OCI-LY3 (cell line): ENCODE measurements at regions not wholly inside any gene's neighbourhood (a gene's known extent, or its start where the extent isn't known, plus 50 kb on each side); places are given as distances from the start of the nearest gene placed in this dataset.
A peak's percentile ranks its signal among the peaks of the same experiment; 100 is the strongest.

Experiments used
- H2AFZ ChIP-seq: fragments of 200-600, 300-600 bp; shearing (Covaris generic); 2 replicates; pipeline ENCODE4 v1.6.0; 2014; ENCODE audit warnings: antibody characterized with exemption, low read depth, low read length
- H3K27ac ChIP-seq: fragments of 200-600, 300-600 bp; sonication (generic); 2 replicates; pipeline ENCODE4 v1.5.1; 2014; ENCODE audit warnings: mild to moderate bottlenecking, low read length, moderate library complexity, mixed read lengths
- H3K27me3 ChIP-seq: fragments of 200-600, 300-600 bp; sonication (generic); 2 replicates; pipeline ENCODE4 v1.6.1; 2014; ENCODE audit warnings: low read depth, low read length, mixed read lengths
- H3K36me3 ChIP-seq: fragments of 200-600, 300-600 bp; sonication (generic); replicated peaks from 2 replicates; pipeline ENCODE3; 2014; ENCODE audit warnings: low read depth, low read length, mixed read lengths
- H3K4me1 ChIP-seq: fragments of 300-600, 200-600 bp; sonication (generic); 2 replicates; pipeline ENCODE4 v1.6.1; 2014; ENCODE audit warnings: low read length, mixed read lengths
- H3K4me2 ChIP-seq: fragments of 200-600, 300-600 bp; sonication (generic); 2 replicates; pipeline ENCODE4 v1.6.1; 2014; ENCODE audit warnings: low read length, mixed read lengths
- H3K4me3 ChIP-seq: fragments of 300-600, 200-600 bp; sonication (generic); 2 replicates; pipeline ENCODE4 v1.5.1; 2014; ENCODE audit warnings: antibody characterized with exemption, mild to moderate bottlenecking, low read length, moderate library complexity
- H3K79me2 ChIP-seq: fragments of 300-600, 200-600 bp; shearing (Covaris generic); 2 replicates; pipeline ENCODE4 v1.6.1; 2014; ENCODE audit warnings: mild to moderate bottlenecking, low read length, mixed read lengths
- H3K9ac ChIP-seq: fragments of 300-600, 200-600 bp; shearing (Covaris generic); 2 replicates; pipeline ENCODE4 v1.6.0; 2014; ENCODE audit warnings: mild to moderate bottlenecking, low read length, moderate library complexity
- H3K9me3 ChIP-seq: fragments of 200-600, 300-600 bp; shearing (Covaris generic); 2 replicates; pipeline ENCODE4 v1.6.1; 2014; ENCODE audit warnings: low read length, mixed read lengths; ENCODE audit not compliant: insufficient read depth
- H4K20me1 ChIP-seq: fragments of 200-600, 300-600 bp; sonication (generic); 2 replicates; pipeline ENCODE4 v1.6.1; 2016; ENCODE audit warnings: low read length, mixed read lengths; ENCODE audit not compliant: insufficient read depth
- CTCF ChIP-seq: fragments of 200-600, 300-600 bp; sonication (generic); IDR thresholded peaks from 2 replicates; pipeline ENCODE4 v1.5.1; 2014; ENCODE audit warnings: antibody characterized with exemption, low read length, low read depth
- EZH2phosphoT487 ChIP-seq: fragments of 200-600 bp; shearing (Covaris generic); IDR thresholded peaks from 2 replicates; pipeline ENCODE4 v1.6.1; 2018; ENCODE audit warnings: antibody characterized with exemption, mixed run types, low read depth

GRCh38 chr5:72597456-72597948 lies 90.3 kb upstream of the ZNF366 start:
- no peak overlapping the region for H3K9ac ChIP-seq
- no peaks in the 10 kb centered on the region for H3K36me3 ChIP-seq

DNA sequence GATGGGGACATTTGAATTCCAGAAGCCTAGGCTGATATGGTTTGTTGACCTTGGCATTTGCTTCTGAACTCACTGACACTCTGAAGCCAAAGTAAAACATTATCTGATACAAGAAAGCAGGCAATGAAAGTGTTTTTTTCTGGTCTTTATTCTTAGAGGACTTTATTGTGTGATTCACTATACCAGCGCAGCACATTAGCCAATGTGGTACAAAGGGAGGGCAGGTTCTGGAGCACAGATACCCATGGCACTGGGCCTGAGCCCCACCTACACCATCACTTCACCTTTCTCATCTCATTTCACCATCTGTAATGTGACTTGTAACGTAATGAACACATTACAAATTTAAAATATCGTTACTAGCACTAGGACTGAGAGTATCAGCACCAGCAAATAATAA lies 89.7 kb upstream of the ZNF366 start:
- Histone ChIP-seq H3K79me2 (no peaks in the 10 kb centered on the region), H3K9me3 (no peaks in the 10 kb centered on the region), H3K4me1 (peaks cover 12% of the 10 kb centered on the region), H3K4me2 (no peak overlapping the region), H3K4me3 (no peak overlapping the region), H2AFZ (no peak overlapping the region), H3K27ac (no peak overlapping the region), H4K20me1 (no peaks in the 10 kb centered on the region), H3K27me3 (no peaks in the 10 kb centered on the region), H3K36me3 (no peaks in the 10 kb centered on the region), H3K9ac (no peak overlapping the region)
- no peak for TF ChIP-seq EZH2phosphoT487
- no peak for TF ChIP-seq CTCF

More at GRCh38 chr5:72597456-72597948, 90.3 kb upstream of the ZNF366 start:
- TF ChIP-seq EZH2phosphoT487 (no peak), CTCF (no peak)
- H3K79me2 ChIP-seq, result no peaks in the 10 kb centered on the region
- H3K4me1 ChIP-seq, result peaks cover 12% of the 10 kb centered on the region
- no peak overlapping the region for H3K27ac ChIP-seq
- H3K4me3 ChIP-seq, result no peak overlapping the region
- no peaks in the 10 kb centered on the region for H3K9me3 ChIP-seq
- no peak overlapping the region for H2AFZ ChIP-seq
- no peak overlapping the region for H3K4me2 ChIP-seq
- H4K20me1 ChIP-seq, result no peaks in the 10 kb centered on the region
- no peaks in the 10 kb centered on the region for H3K27me3 ChIP-seq

GRCh38 chr5:72588640-72589039 lies 81.4 kb upstream of the ZNF366 start:
- H2AFZ ChIP-seq, result no peak overlapping the region
- no peak overlapping the region for H3K4me3 ChIP-seq
- no peak overlapping the region for H3K27ac ChIP-seq
- no peaks in the 10 kb centered on the region for H3K79me2 ChIP-seq
- H4K20me1 ChIP-seq, result no peaks in the 10 kb centered on the region
- no peaks in the 10 kb centered on the region for H3K27me3 ChIP-seq
- peaks cover 18% of the 10 kb centered on the region for H3K4me1 ChIP-seq
- H3K9me3 ChIP-seq, result no peaks in the 10 kb centered on the region
- H3K9ac ChIP-seq, result no peak overlapping the region
- no peak overlapping the region; the same call in 1 of the 2 replicates for H3K4me2 ChIP-seq
- TF ChIP-seq EZH2phosphoT487, result no peak
- TF ChIP-seq CTCF, result no peak
- no peaks in the 10 kb centered on the region for H3K36me3 ChIP-seq

GRCh38 chr5:72587661-72588308 lies 80.6 kb upstream of the ZNF366 start:
- no peaks in the 10 kb centered on the region for H3K36me3 ChIP-seq
- peak overlapping the region; percentile 41 for H3K4me3 ChIP-seq
- H3K79me2 ChIP-seq, result no peaks in the 10 kb centered on the region
- H3K4me2 ChIP-seq, result peak overlapping the region; percentile 52
- H3K9me3 ChIP-seq, result no peaks in the 10 kb centered on the region
- no peak overlapping the region for H3K27ac ChIP-seq
- no peaks in the 10 kb centered on the region for H3K27me3 ChIP-seq
- TF ChIP-seq EZH2phosphoT487, result no peak
- no peak for TF ChIP-seq CTCF
- H2AFZ ChIP-seq, result peak overlapping the region; percentile 80
- H3K4me1 ChIP-seq, result peaks cover 18% of the 10 kb centered on the region
- no peak overlapping the region for H3K9ac ChIP-seq
- no peaks in the 10 kb centered on the region for H4K20me1 ChIP-seq
